HEK293T (cell line): ENCODE measurements at regions not wholly inside any gene's neighbourhood (a gene's known extent, or its start where the extent isn't known, plus 50 kb on each side); places are given as distances from the start of the nearest gene placed in this dataset.

Experiments
- CTCF ChIA-PET: fragments of 350-600 bp; formaldehyde crosslinking; extraction: SDS; loops from one replicate; lab custom pipeline; 2021; ENCODE audit warnings: antibody characterized with exemption, inconsistent platforms; lab: Yijun Ruan, JAX
- POLR2A ChIA-PET: fragments of 350-600 bp; formaldehyde crosslinking; extraction: SDS; loops from one replicate; lab custom pipeline; 2020; ENCODE audit warnings: antibody characterized with exemption, inconsistent platforms; lab: Yijun Ruan, JAX
- DNase-seq: peaks from one replicate; pipeline ENCODE4 v3.0.0; 2012; ENCODE audit warnings: mixed read lengths; ENCODE audit errors: extremely low spot score
- ARNT ChIP-seq: fragments of 450-650 bp; IDR thresholded peaks from 2 replicates; pipeline ENCODE4 v1.6.1; 2017; ENCODE audit warnings: mild to moderate bottlenecking
- BHLHE40 ChIP-seq: fragments of 450-650 bp; IDR thresholded peaks from 2 replicates; pipeline ENCODE4 v1.6.1; 2016; ENCODE audit warnings: mild to moderate bottlenecking, moderate library complexity, borderline replicate concordance
- CTBP1 ChIP-seq: fragments of 450-650 bp; IDR thresholded peaks from 2 replicates; pipeline ENCODE4 v1.6.1; 2016; ENCODE audit warnings: borderline replicate concordance
- ELF4 ChIP-seq: fragments of 450-650 bp; IDR thresholded peaks from 2 replicates; pipeline ENCODE4 v1.6.1; 2017; ENCODE audit warnings: antibody characterized with exemption
- FOXA1 ChIP-seq: fragments of 450-650 bp; IDR thresholded peaks from 2 replicates; pipeline ENCODE4 v1.6.1; 2016; ENCODE audit warnings: mild to moderate bottlenecking
- FOXK2 ChIP-seq: fragments of 450-650 bp; IDR thresholded peaks from 2 replicates; pipeline ENCODE4 v1.6.1; 2016; ENCODE audit warnings: mild to moderate bottlenecking
- FOXM1 ChIP-seq: fragments of 450-650 bp; IDR thresholded peaks from 2 replicates; pipeline ENCODE4 v1.6.1; 2017; ENCODE audit warnings: mild to moderate bottlenecking, borderline replicate concordance
- HDGF ChIP-seq: fragments of 450-650 bp; IDR thresholded peaks from 2 replicates; pipeline ENCODE4 v1.6.1; 2017; ENCODE audit warnings: antibody characterized with exemption, borderline replicate concordance
- L3MBTL2 ChIP-seq: fragments of 450-650 bp; conservative IDR thresholded peaks from 2 replicates; pipeline ENCODE4 v1.6.1; 2016; ENCODE audit warnings: mild to moderate bottlenecking
- LEF1 ChIP-seq: fragments of 450-650 bp; IDR thresholded peaks from 2 replicates; pipeline ENCODE4 v1.6.1; 2017; ENCODE audit warnings: mild to moderate bottlenecking, borderline replicate concordance
- NFRKB ChIP-seq: fragments of 450-650 bp; IDR thresholded peaks from 2 replicates; pipeline ENCODE4 v1.6.1; 2016; ENCODE audit warnings: mild to moderate bottlenecking, moderate library complexity
- SP1 ChIP-seq: fragments of 450-650 bp; IDR thresholded peaks from 2 replicates; pipeline ENCODE4 v1.6.1; 2017
- SUZ12 ChIP-seq: fragments of 450-650 bp; IDR thresholded peaks from 2 replicates; pipeline ENCODE4 v1.6.1; 2016; ENCODE audit warnings: mild to moderate bottlenecking
- TARDBP ChIP-seq: fragments of 450-650 bp; IDR thresholded peaks from 2 replicates; pipeline ENCODE4 v1.6.1; 2016
- ZNF384 ChIP-seq: fragments of 450-650 bp; IDR thresholded peaks from 2 replicates; pipeline ENCODE4 v1.6.1; 2016
- TF ChIP-seq, protein P1 (sequence below): fragments of 450-650 bp; IDR thresholded peaks from 2 replicates; pipeline ENCODE4 v1.6.1; 2016

DNA sequence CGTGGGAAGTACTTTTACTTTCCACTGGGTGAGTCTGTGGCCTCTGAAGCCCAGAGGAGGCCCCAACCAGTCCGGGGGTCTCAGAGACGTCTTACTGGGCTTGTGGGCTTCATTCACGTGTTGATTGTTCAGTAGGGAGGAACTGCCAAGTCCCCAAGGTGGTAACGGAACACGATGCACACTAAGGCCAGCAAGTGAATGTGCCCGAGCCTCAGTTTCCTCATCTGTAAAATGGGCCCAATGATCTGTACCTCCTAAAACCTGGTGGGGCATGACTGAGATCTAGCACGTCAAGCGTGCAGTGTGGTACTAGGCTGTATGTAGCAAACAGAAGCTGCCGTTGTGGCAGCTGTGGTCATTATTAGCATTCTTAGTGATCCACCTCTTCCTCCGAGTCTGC is 499.1 kb downstream of the MN1 start:
- CTCF ChIA-PET: no interaction called here

DNA sequence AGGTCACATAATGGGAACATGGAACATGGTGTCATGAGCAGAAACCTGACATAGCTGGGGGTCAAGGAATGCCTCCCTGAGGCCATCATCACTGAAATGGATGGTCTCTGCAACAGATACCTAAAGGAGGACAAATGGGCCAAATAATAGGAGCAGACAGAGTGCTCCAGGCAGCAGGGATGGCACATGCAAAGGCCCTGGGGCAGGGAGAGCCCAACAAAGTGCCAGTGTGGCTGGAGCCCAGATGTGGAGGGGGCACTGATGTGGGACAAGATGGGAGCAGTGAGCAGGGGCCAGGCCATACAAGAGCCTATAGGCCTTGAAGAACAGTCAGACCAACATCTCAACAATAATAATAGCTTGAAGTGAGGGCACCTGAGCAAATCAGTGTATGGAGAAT is 497.8 kb downstream of the MN1 start:
- CTCF ChIA-PET: no interaction called here
- TF ChIP-seq FOXK2 (no peak), ARNT (no peak), SUZ12 (no peak)
- POLR2A ChIA-PET: no interaction called here
- DNase-seq: no peak

More for the DNA sequence above, 499.1 kb downstream of the MN1 start:
- TF ChIP-seq, protein P1, sequence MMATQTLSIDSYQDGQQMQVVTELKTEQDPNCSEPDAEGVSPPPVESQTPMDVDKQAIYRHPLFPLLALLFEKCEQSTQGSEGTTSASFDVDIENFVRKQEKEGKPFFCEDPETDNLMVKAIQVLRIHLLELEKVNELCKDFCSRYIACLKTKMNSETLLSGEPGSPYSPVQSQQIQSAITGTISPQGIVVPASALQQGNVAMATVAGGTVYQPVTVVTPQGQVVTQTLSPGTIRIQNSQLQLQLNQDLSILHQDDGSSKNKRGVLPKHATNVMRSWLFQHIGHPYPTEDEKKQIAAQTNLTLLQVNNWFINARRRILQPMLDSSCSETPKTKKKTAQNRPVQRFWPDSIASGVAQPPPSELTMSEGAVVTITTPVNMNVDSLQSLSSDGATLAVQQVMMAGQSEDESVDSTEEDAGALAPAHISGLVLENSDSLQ: no peak
- no peak for TF ChIP-seq ELF4
- TF ChIP-seq NFRKB: no peak
- TF ChIP-seq TARDBP: no peak
- no peak for TF ChIP-seq SP1
- TF ChIP-seq HDGF: no peak
- no peak for TF ChIP-seq BHLHE40
- TF ChIP-seq ARNT: no peak
- TF ChIP-seq CTBP1: no peak
- TF ChIP-seq SUZ12: no peak
- no peak for TF ChIP-seq L3MBTL2
- DNase-seq: no peak
- POLR2A ChIA-PET: no interaction called here

DNA sequence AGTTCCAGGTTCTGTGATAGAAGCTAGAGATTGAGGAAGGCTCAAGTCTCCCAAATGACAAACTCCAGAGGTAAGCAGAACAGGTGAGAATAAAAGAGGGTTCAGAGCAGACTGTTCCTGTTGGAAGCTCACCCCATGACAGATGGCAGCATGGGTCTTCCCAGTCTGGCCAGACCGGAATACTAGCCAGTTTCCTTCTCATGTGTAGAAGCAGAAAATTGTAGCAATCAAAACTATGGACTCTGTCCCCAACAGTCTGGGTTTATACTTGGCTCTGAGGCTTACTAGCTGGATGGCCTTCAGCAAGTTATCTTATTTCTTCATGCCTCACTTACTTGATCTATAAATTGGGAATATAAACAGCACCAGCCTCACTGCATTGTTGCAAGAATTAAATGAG is 494.8 kb downstream of the MN1 start:
- TF ChIP-seq FOXA1: no peak
- ChIA-PET CTCF (no interaction called here), POLR2A (no interaction called here)

DNA sequence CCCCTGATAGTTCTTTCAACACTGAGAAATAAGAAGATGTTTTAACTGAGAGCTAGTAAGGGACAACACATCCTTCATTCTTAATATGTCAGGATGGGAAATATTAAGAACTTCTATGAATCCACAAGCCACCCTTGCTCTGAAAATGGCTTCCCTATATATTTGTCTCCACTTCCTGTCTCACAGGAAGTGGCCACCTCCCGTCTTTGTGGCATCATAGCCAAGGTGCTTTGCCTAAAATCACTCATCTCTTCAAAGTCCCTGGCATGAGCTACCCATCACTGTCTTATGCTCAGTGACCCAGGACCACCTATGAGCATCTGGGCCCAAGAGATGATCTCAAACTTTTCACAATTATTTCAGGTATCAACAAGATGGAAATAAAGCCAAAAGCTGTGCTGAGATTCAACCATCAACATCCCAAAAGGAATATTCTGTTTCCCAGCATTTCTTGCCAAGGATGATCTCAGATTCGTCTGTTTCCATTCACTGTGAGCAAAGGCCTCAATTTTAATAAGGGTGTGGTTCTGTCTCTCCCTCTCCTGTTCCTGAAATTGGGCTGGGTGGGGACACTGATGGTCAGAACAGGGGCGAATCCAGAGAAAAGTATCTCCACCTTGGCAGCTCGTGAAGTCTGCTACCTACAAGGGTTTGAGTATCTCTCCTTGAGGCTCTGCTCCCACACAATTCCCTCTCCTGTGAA is 493.9 kb downstream of the MN1 start:
- TF ChIP-seq SUZ12: no peak
- CTCF ChIA-PET: interaction anchor here (0.6 kb wide), 1 partner anchor 24 kb away, joined by 3 read pairs; no protein-coding TSS in a partner anchor
- DNase-seq: no peak
- POLR2A ChIA-PET: no interaction called here

More for the DNA sequence above, 494.8 kb downstream of the MN1 start:
- DNase-seq: no peak

DNA sequence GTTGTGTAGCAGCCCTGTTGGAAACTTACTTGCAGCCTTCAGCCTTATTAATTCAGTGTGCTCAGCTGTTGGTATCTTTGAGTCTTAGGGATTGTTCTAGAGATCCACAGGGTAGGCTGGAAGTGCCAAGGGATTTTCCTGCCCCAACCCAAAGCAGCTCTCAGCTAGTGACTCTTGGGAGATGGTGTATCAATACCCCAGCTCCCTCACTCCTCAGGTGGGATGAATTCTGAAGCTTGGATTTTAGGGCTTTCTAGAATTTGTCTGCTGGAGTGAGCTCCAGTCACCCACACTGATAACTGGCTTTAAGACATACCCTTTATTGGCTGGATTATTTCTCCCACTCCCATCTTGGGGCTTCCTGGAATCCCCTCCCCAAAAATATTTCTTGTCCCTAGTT is 493.0 kb downstream of the MN1 start:
- ChIA-PET POLR2A (no interaction called here), CTCF (no interaction called here)
- no peak for DNase-seq
- TF ChIP-seq SP1: no peak
- no peak for TF ChIP-seq NFRKB
- no peak for TF ChIP-seq FOXK2
- TF ChIP-seq, protein P1: no peak
- TF ChIP-seq ELF4: no peak
- no peak for TF ChIP-seq LEF1
- no peak for TF ChIP-seq ZNF384

DNA sequence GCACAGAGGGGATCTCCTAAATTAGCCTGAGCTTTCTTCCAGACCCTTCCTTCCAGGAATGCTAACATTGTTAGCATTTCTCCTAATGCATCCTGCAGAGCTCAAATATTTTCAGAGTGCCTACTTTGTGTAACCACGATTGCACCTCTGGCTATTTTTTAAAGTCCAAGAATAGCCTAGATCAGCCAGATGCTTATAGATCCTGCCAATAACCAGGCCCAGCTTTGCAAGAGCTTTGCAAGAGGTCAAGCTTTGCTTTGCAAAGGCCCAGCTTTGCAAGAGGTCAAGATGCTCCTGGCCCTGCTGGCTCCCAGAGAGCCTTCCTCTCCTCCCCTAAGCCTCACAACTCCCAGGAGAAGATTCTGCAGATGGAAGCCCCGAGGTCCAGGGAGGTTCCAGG is 491.9 kb downstream of the MN1 start:
- POLR2A ChIA-PET: no interaction called here

DNA sequence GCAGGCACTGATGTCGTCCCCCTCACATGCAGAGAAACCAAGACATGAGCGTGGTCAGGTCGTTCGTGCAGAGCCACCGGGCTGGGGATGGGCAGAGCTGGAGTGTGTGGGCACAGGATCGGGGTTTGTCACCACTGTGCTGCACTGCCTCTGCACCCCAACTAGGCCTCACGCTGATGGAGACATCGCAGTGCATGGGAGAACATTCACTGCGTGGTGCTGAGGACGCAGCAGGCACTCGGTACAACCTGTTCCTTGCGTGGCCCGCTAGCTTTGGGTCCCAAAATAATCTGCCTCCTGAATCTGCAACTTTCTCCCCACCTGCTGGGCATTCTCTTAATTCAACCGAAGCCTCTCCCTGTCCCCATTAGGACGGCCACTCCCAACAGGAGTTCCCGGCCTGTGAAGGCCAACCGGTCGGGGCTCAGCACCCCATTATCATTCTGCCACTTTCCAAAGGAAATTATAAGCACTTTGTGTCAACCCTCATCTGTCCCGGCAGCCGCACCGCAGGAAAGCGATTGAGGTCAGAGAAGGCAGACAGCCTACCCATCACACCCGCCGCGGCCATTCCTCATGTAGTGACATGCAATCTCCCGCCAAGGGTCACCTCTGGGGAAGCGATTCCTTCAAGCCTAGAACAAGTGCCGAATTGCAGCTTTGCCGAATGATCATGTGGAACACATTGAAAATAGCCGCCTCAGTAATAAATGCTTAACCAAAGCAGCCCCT is 490.4 kb downstream of the MN1 start:
- TF ChIP-seq ELF4 (no peak), ZNF384 (no peak), TARDBP (no peak), SP1 (no peak), L3MBTL2 (0 out of 2 replicates have a peak, but pooled peaks have one; percentile 15), LEF1 (no peak)
- ChIA-PET POLR2A (no interaction called here), CTCF (no interaction called here)
- no peak for DNase-seq

More for the DNA sequence above, 491.9 kb downstream of the MN1 start:
- no peak for TF ChIP-seq ARNT
- TF ChIP-seq L3MBTL2: no peak
- CTCF ChIA-PET: no interaction called here
- no peak for DNase-seq

DNA sequence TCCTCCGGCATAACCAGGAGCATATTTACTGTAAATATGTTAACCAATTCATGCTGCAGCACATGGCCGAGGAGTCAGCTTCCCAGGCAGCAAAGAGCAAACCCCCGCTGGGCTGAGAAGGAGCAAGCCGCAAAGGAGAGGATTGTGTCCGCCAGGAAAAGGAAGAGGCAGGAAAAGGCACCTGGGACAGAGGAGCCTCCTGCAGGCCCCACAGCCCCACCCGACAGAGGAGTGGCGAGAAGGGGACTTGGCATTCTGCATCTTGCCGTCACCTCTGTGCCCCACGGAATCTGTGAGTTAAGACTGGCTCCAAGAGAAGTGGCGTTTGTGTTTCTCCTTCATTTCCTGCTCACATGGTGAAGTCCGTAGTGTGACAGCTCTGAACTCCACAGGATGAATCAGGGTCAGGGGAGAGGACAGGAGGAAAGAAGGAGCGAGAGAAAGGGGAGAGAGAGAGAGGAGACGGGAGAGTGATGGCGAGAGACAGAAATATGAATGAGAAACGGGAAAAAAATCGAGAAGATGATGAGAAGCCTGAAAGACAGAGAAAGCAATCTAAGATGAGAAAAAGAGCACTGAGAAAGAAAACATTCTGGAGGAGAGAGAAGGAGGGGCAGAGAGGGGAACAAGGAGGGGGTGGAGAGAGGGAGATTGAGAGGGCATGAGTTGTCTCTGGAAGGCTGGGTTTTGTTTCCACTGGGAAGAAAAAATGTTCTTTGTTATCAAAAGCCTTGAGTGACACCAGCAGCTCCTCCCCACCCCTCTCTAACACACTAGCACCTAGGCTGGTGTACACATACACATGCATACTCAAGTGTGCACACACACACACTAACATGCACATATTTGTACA is 489.6 kb downstream of the MN1 start:
- TF ChIP-seq CTBP1 (no peak), NFRKB (no peak), FOXK2 (no peak), TARDBP (no peak), LEF1 (no peak), BHLHE40 (no peak), ELF4 (no peak), FOXA1 (no peak), ZNF384 (no peak), L3MBTL2 (no peak), FOXM1 (no peak), ARNT (no peak), SUZ12 (no peak), HDGF (no peak)
- CTCF ChIA-PET: no interaction called here
- POLR2A ChIA-PET: no interaction called here
- DNase-seq: no peak
